ENCODE measurements at regions not wholly inside any gene's neighbourhood (a gene's known extent, or its start where the extent isn't known, plus 50 kb on each side); places are given as distances from the start of the nearest gene placed in this dataset.

DNA sequence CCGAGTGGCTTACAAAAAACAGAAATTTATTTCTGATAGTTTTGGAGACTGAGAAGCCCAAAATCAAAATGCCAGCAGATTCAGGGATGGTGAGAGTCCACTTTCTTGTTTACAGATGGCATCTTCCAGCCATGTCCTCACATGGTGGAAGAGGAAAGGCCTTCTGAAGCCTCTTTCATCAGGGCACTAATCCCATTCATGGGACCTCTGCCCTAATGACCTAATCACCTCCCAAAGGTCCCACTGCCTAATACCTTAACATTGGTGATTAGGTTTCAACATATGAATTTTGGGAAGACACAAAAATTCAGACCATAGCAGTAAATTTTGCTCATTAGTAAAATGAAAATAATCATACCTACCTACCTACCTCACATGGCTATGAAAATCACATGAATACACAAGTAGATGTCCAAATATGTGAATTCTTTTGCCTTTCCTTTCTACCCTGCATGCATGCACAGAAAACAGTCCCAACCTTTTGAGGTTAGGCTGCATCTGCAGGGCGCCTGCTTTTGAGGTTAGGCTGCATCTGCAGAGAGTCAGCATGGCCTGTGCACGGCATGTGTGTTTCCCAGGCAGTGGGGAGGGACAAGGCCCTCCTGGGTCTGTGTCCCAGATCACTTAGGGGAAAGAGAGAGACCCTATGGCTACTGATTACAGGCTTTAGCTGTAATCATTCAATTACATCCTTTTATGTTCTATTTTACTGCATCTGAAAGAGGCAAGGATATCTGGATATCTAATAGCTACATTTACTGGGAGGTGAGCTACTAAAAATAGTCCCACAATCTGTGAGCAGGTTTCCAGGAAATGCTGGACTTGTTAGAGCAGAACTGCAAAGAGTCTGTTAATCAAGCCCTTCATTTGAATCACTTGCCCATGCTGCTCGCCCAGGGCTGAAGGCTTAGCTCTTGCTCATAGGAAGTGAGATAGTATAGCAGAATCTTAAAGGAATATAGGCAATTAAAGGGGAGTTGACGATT, 497.7 kb upstream of the MARCKS start:
- Mint-ChIP-seq H3K4me3 (no peak overlapping the region), H3K4me1 (peaks cover 65% of the 10 kb centered on the region), H3K27me3 (ENCODE audit: low read depth, poor library complexity) (no peaks in the 10 kb centered on the region), H3K9me3 (no peaks in the 10 kb centered on the region), H3K36me3 (ENCODE audit: low read depth) (no peaks in the 10 kb centered on the region), H3K27ac (peak overlapping the region; percentile 94)
- no peak for DNase-seq
- TF ChIP-seq, protein P1, sequence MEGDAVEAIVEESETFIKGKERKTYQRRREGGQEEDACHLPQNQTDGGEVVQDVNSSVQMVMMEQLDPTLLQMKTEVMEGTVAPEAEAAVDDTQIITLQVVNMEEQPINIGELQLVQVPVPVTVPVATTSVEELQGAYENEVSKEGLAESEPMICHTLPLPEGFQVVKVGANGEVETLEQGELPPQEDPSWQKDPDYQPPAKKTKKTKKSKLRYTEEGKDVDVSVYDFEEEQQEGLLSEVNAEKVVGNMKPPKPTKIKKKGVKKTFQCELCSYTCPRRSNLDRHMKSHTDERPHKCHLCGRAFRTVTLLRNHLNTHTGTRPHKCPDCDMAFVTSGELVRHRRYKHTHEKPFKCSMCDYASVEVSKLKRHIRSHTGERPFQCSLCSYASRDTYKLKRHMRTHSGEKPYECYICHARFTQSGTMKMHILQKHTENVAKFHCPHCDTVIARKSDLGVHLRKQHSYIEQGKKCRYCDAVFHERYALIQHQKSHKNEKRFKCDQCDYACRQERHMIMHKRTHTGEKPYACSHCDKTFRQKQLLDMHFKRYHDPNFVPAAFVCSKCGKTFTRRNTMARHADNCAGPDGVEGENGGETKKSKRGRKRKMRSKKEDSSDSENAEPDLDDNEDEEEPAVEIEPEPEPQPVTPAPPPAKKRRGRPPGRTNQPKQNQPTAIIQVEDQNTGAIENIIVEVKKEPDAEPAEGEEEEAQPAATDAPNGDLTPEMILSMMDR (IDR thresholded peaks at IDR 0.05), result no peak

GRCh38 chr6:113361014-113361645, 496.0 kb upstream of the MARCKS start:
- peak overlapping the region; percentile 28 for H3K4me3 Mint-ChIP-seq
- no peaks in the 10 kb centered on the region for H3K9me3 Mint-ChIP-seq
- peak overlapping the region; percentile 98 for H3K27ac Mint-ChIP-seq
- DNase-seq, result no peak
- peaks cover 74% of the 10 kb centered on the region for H3K4me1 Mint-ChIP-seq
- no peaks in the 10 kb centered on the region for H3K27me3 Mint-ChIP-seq (ENCODE audit: low read depth, poor library complexity)
- H3K36me3 Mint-ChIP-seq (ENCODE audit: low read depth), result no peaks in the 10 kb centered on the region
- TF ChIP-seq, protein P1 (IDR thresholded peaks at IDR 0.05), result no peak

- peak; percentile 7 for DNase-seq
- TF ChIP-seq, protein P1 (IDR thresholded peaks at IDR 0.05), result no peak
- peak overlapping the region; percentile 58 for H3K4me3 Mint-ChIP-seq
- H3K27me3 Mint-ChIP-seq (ENCODE audit: low read depth, poor library complexity), result no peaks in the 10 kb centered on the region
- peak overlapping the region; percentile 96 for H3K27ac Mint-ChIP-seq
- peaks cover 71% of the 10 kb centered on the region for H3K4me1 Mint-ChIP-seq
- H3K9me3 Mint-ChIP-seq, result no peaks in the 10 kb centered on the region
- no peaks in the 10 kb centered on the region for H3K36me3 Mint-ChIP-seq (ENCODE audit: low read depth)
These were observed 494.7 kb upstream of the MARCKS start for GRCh38 chr6:113362301-113363047.

DNA sequence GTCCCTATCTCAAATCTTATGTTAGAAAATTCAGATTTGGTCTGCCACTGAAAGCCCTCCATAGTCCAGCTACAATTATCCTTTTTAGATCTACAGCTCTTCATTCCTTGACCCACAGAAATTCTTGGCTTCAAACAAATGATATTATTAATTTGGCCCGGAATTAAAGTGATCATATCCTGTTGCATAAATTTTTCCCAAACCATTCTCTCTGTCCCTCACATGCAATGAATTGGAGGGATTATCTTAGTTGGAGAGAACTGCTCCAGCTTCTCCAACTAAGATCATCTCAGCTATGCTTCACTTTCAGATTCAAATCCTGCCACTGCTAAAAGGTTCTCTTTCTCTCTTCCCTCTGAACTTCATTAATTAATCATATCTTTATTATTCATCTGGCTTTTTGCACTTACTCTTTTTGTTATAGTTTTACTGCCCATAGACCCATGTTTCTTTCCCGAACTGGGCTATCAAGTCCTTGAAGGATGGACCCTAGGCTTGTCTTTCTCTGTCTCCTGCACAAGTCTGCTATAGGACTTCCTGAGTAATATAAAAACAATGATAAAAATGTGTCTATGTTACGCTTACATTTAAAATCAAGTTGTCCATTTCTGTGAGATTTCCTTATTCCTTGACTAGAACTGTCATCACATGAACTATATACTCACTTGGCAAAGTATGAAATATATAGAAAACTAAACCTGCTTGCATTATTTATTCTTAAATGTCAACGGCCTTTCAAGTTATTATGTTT, 493.9 kb upstream of the MARCKS start:
- Mint-ChIP-seq H3K36me3 (ENCODE audit: low read depth) (no peaks in the 10 kb centered on the region), H3K9me3 (no peaks in the 10 kb centered on the region), H3K4me3 (peak overlapping the region; percentile 58), H3K27me3 (ENCODE audit: low read depth, poor library complexity) (no peaks in the 10 kb centered on the region), H3K4me1 (peaks cover 63% of the 10 kb centered on the region), H3K27ac (peak overlapping the region; percentile 96)
- TF ChIP-seq, protein P1 (IDR thresholded peaks at IDR 0.05), result no peak
- no peak for DNase-seq

GRCh38 chr6:113363866-113364265, 493.3 kb upstream of the MARCKS start:
- no peaks in the 10 kb centered on the region for H3K36me3 Mint-ChIP-seq (ENCODE audit: low read depth)
- no peak overlapping the region for H3K4me3 Mint-ChIP-seq
- H3K4me1 Mint-ChIP-seq, result peaks cover 59% of the 10 kb centered on the region
- H3K9me3 Mint-ChIP-seq, result no peaks in the 10 kb centered on the region
- no peaks in the 10 kb centered on the region for H3K27me3 Mint-ChIP-seq (ENCODE audit: low read depth, poor library complexity)
- H3K27ac Mint-ChIP-seq, result no peak overlapping the region
- TF ChIP-seq, protein P1 (IDR thresholded peaks at IDR 0.05), result no peak
- DNase-seq, result no peak

Data from nephron progenitor cell (in vitro differentiated cells).